HEK293 (cell line): ENCODE measurements at regions not wholly inside any gene's neighbourhood (a gene's known extent, or its start where the extent isn't known, plus 50 kb on each side); places are given as distances from the start of the nearest gene placed in this dataset.

Source experiments
- KLF10 ChIP-seq: fragments of 450-650 bp; IDR thresholded peaks from 2 replicates; pipeline ENCODE4 v1.5.1; 2018; ENCODE audit warnings: missing biosample characterization, mild to moderate bottlenecking, missing genetic modification characterization
- REST ChIP-seq: fragments of 450-650 bp; formaldehyde crosslinking; IDR thresholded peaks from 2 replicates; pipeline ENCODE4 v1.5.1; 2016; ENCODE audit warnings: missing biosample characterization, missing genetic modification characterization
- SETDB1 ChIP-seq: IDR thresholded peaks from one replicate; pipeline ENCODE4 v1.6.1; 2017; ENCODE audit warnings: mild to moderate bottlenecking, low read length, moderate library complexity, mixed read lengths; ENCODE audit not compliant: insufficient read length
- ZNF175 ChIP-seq: fragments of 450-650 bp; formaldehyde crosslinking; IDR thresholded peaks from 2 replicates; pipeline ENCODE4 v1.5.1; 2016; ENCODE audit warnings: missing biosample characterization, missing genetic modification characterization
- ZNF561 ChIP-seq: fragments of 450-650 bp; IDR thresholded peaks from 2 replicates; pipeline ENCODE4 v1.5.1; 2018; ENCODE audit warnings: missing biosample characterization, missing genetic modification characterization, borderline replicate concordance
- TF ChIP-seq, protein P1 (sequence below): fragments of 450-650 bp; formaldehyde crosslinking; IDR thresholded peaks from 2 replicates; pipeline ENCODE4 v1.5.1; 2016; ENCODE audit warnings: missing biosample characterization, missing genetic modification characterization

GRCh38 chr3:30259730-30260129, 346.7 kb upstream of the TGFBR2 start:
- TF ChIP-seq SETDB1 (no peak), ZNF561 (tag by site-specific recombination) (no peak), REST (tag by site-specific recombination) (no peak), KLF10 (tag by site-specific recombination) (no peak), ZNF175 (tag by site-specific recombination) (no peak)
- TF ChIP-seq, protein P1, sequence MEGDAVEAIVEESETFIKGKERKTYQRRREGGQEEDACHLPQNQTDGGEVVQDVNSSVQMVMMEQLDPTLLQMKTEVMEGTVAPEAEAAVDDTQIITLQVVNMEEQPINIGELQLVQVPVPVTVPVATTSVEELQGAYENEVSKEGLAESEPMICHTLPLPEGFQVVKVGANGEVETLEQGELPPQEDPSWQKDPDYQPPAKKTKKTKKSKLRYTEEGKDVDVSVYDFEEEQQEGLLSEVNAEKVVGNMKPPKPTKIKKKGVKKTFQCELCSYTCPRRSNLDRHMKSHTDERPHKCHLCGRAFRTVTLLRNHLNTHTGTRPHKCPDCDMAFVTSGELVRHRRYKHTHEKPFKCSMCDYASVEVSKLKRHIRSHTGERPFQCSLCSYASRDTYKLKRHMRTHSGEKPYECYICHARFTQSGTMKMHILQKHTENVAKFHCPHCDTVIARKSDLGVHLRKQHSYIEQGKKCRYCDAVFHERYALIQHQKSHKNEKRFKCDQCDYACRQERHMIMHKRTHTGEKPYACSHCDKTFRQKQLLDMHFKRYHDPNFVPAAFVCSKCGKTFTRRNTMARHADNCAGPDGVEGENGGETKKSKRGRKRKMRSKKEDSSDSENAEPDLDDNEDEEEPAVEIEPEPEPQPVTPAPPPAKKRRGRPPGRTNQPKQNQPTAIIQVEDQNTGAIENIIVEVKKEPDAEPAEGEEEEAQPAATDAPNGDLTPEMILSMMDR, result no peak
